ENCODE measurements at regions not wholly inside any gene's neighbourhood (a gene's known extent, or its start where the extent isn't known, plus 50 kb on each side); places are given as distances from the start of the nearest gene placed in this dataset.

GRCh38 chr13:34467450-34468083 is 474.5 kb upstream of the NBEA start:
- DNase-seq (ENCODE audit: low spot score): no peak

- no peak for DNase-seq (ENCODE audit: low spot score)
These were observed 472.7 kb upstream of the NBEA start for GRCh38 chr13:34469196-34469986.

- DNase-seq (ENCODE audit: low spot score): no peak
These were observed 467.7 kb upstream of the NBEA start for GRCh38 chr13:34474187-34474868.

GRCh38 chr13:34478376-34478775 is 463.7 kb upstream of the NBEA start:
- no peak for DNase-seq (ENCODE audit: low spot score)

GRCh38 chr13:34502011-34502410 is 440.1 kb upstream of the NBEA start:
- DNase-seq (ENCODE audit: low spot score): no peak

- no peak for DNase-seq (ENCODE audit: low spot score)
These were observed 439.4 kb upstream of the NBEA start for GRCh38 chr13:34502621-34503020.

GRCh38 chr13:34506796-34507195 is 435.3 kb upstream of the NBEA start:
- DNase-seq (ENCODE audit: low spot score): no peak

- DNase-seq (ENCODE audit: low spot score): no peak
These were observed 434.4 kb upstream of the NBEA start for GRCh38 chr13:34507630-34508029.

- no peak for DNase-seq (ENCODE audit: low spot score)
These were observed 429.3 kb upstream of the NBEA start for GRCh38 chr13:34512817-34513216.

- DNase-seq (ENCODE audit: low spot score): no peak
These were observed 428.5 kb upstream of the NBEA start for GRCh38 chr13:34513526-34513925.

- no peak for DNase-seq (ENCODE audit: low spot score)
These were observed 426.9 kb upstream of the NBEA start for GRCh38 chr13:34515201-34515600.

- DNase-seq (ENCODE audit: low spot score): no peak
These were observed 420.9 kb upstream of the NBEA start for GRCh38 chr13:34521171-34521570.

- no peak for DNase-seq (ENCODE audit: low spot score)
These were observed 419.3 kb upstream of the NBEA start for GRCh38 chr13:34522808-34523207.

GRCh38 chr13:34523406-34523805 is 418.7 kb upstream of the NBEA start:
- DNase-seq (ENCODE audit: low spot score): no peak

GRCh38 chr13:34533941-34534340 is 408.1 kb upstream of the NBEA start:
- no peak for DNase-seq (ENCODE audit: low spot score)

- no peak for DNase-seq (ENCODE audit: low spot score)
These were observed 399.7 kb upstream of the NBEA start for GRCh38 chr13:34542321-34542720.

- DNase-seq (ENCODE audit: low spot score): no peak
These were observed 398.2 kb upstream of the NBEA start for GRCh38 chr13:34543836-34544235.

- DNase-seq (ENCODE audit: low spot score): no peak
These were observed 396.6 kb upstream of the NBEA start for GRCh38 chr13:34545461-34545860.

- DNase-seq (ENCODE audit: low spot score): no peak
These were observed 395.5 kb upstream of the NBEA start for GRCh38 chr13:34546344-34547250.

- DNase-seq (ENCODE audit: low spot score): no peak
These were observed 394.1 kb upstream of the NBEA start for GRCh38 chr13:34547929-34548328.

- DNase-seq (ENCODE audit: low spot score): no peak
These were observed 388.7 kb upstream of the NBEA start for GRCh38 chr13:34553376-34553775.

GRCh38 chr13:34555988-34556387 is 386.1 kb upstream of the NBEA start:
- no peak for DNase-seq (ENCODE audit: low spot score)

All from CD4-positive, alpha-beta T cell treated with Interleukin-15 for 4 hours (primary cell).